ENCODE measurements at regions not wholly inside any gene's neighbourhood (a gene's known extent, or its start where the extent isn't known, plus 50 kb on each side); places are given as distances from the start of the nearest gene placed in this dataset.

DNA sequence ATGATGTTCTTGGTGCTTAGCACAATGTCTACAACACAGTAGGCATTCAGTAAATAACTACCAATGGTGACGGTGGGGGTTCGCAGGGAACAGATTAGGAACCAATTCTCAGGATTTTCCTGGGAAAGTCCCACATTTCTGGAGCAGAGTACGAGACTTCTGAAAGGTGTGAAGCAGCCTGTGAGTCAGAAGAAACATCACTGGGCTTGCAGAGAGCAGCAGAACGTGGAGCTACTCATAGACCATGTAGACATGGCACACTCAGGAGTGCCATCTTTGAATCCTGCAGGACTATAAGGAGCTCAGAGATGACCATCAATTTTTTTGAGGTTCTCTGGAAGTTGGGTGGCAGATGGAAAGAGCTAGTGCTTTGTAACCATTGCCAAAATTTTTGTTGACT, 106.6 kb upstream of the ANKRD55 start:
- intact Hi-C loops (cut with DNase I, micrococcal nuclease): no loop called here
- DNase-seq (no peak), ATAC-seq (no peak)

- DNase-seq: no peak
- intact Hi-C loops (cut with DNase I, micrococcal nuclease): no loop called here
- ATAC-seq: no peak
Measured at GRCh38 chr5:56337715-56338319, 104.7 kb upstream of the ANKRD55 start.

DNA sequence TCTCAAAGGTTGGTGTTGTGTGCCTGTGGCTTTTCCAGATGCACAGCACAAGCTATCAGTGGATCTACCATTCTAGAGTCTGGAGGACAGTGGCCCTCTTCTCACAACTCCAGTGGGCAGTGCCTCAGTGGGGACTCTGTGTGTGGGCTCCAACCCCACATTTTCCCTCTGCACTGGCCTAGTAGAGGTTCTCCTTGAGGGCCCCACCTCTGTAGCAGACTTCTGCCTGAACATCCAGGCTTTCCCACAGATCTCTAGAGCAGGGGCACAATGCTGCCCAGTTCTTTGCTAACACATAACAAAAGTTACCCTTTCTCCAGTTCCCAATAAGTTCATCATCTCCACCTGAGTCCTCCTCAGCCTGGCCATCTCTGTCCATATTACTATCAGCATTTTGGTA, 102.1 kb upstream of the ANKRD55 start:
- intact Hi-C loops (cut with DNase I, micrococcal nuclease): no loop called here

GRCh38 chr5:56330806-56331205, 97.7 kb upstream of the ANKRD55 start:
- intact Hi-C loops (cut with DNase I, micrococcal nuclease): no loop called here
- DNase-seq: no peak
- no peak for ATAC-seq

More for the DNA sequence above, 102.1 kb upstream of the ANKRD55 start:
- ATAC-seq (no peak), DNase-seq (no peak)

DNA sequence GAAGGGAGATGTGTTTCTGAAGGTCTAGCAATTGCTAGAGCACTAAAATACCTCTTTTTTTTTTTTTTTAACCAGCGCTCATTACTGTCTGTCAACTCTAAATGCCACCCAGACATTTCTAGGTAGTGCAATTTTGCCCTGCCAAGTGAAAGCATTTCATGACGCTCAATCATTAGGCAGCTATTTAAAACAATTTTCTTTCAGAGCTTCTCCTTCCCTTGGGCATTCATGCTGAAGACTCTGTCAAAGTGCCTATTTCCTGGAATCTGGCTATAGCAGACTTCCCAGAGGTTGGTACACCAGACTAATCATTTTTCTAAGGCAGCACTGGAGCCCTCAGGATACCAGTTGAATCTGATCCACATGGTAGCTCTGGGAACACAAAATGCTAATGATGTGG, 97.0 kb upstream of the ANKRD55 start:
- ATAC-seq: no peak
- intact Hi-C loops (cut with DNase I, micrococcal nuclease): no loop called here

GRCh38 chr5:56329652-56330051, 96.5 kb upstream of the ANKRD55 start:
- intact Hi-C loops (cut with DNase I, micrococcal nuclease): no loop called here
- DNase-seq: no peak
- no peak for ATAC-seq

More for the DNA sequence above, 97.0 kb upstream of the ANKRD55 start:
- DNase-seq: no peak

DNA sequence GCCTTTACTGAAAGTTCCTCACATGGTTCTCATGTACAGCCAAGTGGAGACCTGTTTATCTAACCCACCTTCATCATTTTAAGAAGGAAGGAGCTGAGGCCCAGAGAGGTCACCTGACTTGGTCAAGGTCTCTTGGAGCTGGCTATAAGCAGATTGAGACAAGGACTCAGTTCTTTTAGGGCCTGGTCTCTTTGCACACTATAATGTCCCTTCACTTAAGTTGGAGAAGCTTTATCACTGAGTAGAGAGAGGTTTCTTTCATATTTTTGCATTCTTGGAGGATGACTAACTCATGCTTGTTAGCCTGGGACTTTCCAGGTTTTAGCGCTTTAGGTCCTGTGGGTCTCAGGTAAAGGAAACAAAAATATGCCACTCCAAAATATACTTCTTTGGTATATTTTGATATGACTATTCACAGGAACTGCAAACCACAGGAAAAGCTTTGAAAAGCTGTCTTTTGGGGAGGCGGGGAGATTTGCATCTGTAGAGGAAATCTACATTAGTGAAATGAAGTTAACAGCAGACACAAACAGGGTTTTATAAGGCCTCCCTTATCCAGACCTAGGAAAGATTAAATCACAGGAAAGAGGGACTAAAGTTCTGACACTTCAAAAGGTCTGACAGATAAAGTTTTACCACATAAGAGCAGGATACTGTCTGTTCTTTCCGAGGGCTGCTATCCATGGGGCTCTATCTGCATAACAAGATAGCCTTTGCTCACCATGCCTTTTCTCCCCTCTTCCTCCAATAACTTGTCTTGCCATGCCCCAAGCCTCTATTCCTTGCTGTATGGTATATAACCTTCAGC, 95.8 kb upstream of the ANKRD55 start:
- ATAC-seq (no peak), DNase-seq (no peak)
- intact Hi-C loops (cut with DNase I, micrococcal nuclease): no loop called here

DNA sequence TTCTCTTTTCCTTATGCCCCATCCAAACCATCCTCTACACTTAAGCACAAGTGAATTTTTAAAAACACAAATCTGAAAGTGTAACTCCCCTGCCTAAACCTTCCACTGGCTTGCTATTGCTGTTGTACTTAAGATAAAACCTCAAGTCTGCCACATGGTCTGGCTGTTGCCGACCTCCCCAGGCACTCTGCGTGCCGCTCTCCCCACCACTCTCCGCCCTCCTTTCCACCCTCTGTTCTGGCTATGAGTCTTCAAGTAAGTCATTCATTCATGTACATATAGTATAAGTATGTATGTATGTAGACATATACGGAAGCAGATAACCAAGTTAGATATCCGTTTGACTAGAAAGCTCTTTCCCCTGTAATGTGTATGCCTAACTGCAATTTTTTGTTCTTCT, 94.7 kb upstream of the ANKRD55 start:
- DNase-seq: no peak
- ATAC-seq: no peak
- intact Hi-C loops (cut with DNase I, micrococcal nuclease): no loop called here

DNA sequence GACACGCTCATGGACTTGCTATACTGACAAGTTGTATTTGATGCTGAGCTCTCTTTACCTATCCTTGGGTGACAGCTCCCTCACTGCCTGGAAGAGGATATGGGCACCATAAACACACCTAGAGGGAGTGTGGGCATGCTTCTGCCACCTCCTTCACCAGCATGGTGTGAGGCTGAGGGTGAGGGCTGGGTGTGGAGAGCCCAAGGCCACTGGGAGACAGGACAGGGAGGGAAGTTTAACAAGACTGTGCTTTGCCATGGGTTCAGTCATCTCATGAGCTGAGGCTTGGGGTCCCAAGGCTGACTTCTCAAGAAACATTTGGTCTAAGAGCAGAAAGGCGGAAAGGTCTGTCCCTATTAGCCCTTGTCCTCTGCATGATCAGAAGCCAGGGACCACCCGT, 93.6 kb upstream of the ANKRD55 start:
- no peak for ATAC-seq
- no peak for DNase-seq
- intact Hi-C loops (cut with DNase I, micrococcal nuclease): no loop called here

- no peak for DNase-seq
- intact Hi-C loops (cut with DNase I, micrococcal nuclease): no loop called here
Measured at GRCh38 chr5:56326116-56326515, 93.0 kb upstream of the ANKRD55 start.

GRCh38 chr5:56325039-56325438, 91.9 kb upstream of the ANKRD55 start:
- DNase-seq (no peak), ATAC-seq (no peak)
- intact Hi-C loops (cut with DNase I, micrococcal nuclease): no loop called here

More at GRCh38 chr5:56326116-56326515, 93.0 kb upstream of the ANKRD55 start:
- no peak for ATAC-seq

DNA sequence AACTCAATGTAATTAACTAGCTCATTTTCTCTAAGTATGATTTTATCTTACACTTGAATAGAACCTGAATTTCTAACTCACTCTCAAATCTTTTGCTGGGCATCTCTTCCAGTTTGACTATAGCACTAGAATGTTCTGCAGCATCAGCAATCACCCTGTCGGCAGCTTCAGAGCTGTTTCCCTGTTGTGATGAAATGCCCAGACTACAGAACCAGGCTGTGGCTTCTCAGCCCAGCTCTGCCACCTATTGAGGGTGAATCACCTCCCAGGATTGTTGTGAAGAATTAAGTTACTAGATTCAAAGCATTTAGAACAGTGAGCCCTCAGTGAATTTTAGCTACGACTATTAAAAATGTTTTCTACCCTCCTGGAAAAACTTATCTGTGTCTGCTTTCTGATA, 90.4 kb upstream of the ANKRD55 start:
- ATAC-seq (no peak), DNase-seq (no peak)
- intact Hi-C loops (cut with DNase I, micrococcal nuclease): no loop called here

- intact Hi-C loops (cut with DNase I, micrococcal nuclease): no loop called here
- DNase-seq (no peak), ATAC-seq (no peak)
Measured at GRCh38 chr5:56322592-56322991, 89.5 kb upstream of the ANKRD55 start.

- intact Hi-C loops (cut with DNase I, micrococcal nuclease): no loop called here
- ATAC-seq: no peak
- no peak for DNase-seq
Measured at GRCh38 chr5:56321236-56321881, 88.2 kb upstream of the ANKRD55 start.

DNA sequence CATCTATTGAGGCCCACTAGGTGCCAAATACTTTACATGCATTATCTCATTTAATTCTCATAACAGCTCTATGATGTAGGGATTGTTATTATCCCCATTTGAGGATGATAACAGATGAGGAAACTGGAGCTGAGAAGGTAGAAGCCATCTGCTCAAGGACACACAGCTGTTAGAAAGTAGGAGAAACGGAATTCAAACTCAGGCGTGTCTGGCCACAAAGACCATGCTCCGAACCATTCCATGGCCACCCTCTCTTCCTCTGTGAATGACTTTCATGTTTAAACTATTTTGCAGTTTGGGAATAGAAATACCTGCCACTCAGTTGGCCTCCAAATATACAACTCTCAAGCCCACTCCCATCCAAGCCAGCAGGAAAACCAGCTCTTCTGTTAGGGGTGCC, 87.6 kb upstream of the ANKRD55 start:
- no peak for ATAC-seq
- no peak for DNase-seq
- intact Hi-C loops (cut with DNase I, micrococcal nuclease): no loop called here

- ATAC-seq: no peak
- DNase-seq: peak in 1 of 2 donors; percentile 18
- intact Hi-C loops (cut with DNase I, micrococcal nuclease): no loop called here
Measured at GRCh38 chr5:56319526-56320181, 86.5 kb upstream of the ANKRD55 start.

- DNase-seq (no peak), ATAC-seq (no peak)
- intact Hi-C loops (cut with DNase I, micrococcal nuclease): no loop called here
Measured at GRCh38 chr5:56317923-56318561, 84.9 kb upstream of the ANKRD55 start.

DNA sequence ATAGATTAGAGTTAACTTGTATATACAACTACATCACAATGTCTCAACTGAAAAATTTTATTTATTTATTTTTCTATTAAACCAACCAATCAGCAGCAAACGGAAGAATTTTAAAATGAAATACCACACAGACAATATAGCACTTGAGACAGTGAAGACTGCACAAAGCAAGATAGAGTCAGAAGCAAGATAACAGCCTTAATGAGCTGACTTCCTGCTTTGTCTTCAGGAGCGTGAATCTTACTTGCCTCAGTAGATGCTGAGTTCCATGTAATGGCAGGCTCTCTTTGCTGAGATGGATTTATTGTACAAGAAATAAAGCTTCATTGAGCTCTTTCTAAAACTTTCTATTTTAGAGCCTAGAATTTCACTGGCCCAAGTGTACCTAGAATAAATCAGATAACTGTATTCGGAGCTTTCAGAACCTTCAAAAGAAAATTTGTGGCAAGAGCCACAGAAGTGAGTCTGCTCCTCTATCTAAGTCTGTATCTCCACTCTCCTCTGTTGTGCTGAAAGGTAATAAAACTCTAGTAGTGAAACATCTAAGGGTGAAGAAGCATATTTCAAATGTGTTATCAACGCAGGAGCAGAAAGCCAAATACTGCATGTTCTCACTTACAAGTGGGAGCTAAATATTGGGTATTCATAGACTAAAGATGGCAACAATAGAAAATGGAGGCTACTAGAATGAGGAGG, 83.3 kb upstream of the ANKRD55 start:
- intact Hi-C loops (cut with DNase I, micrococcal nuclease): no loop called here
- no peak for ATAC-seq
- no peak for DNase-seq

- ATAC-seq (no peak), DNase-seq (peak in 1 of 2 donors; percentile 43)
- intact Hi-C loops (cut with DNase I, micrococcal nuclease): no loop called here
Measured at GRCh38 chr5:56314529-56314928, 81.4 kb upstream of the ANKRD55 start.
